ENCODE measurements at regions not wholly inside any gene's neighbourhood (a gene's known extent, or its start where the extent isn't known, plus 50 kb on each side); places are given as distances from the start of the nearest gene placed in this dataset.

- TF ChIP-seq EZH2 (IDR thresholded peaks at IDR 0.05; ENCODE audit: borderline replicate concordance, control insufficient read depth, low read depth, low read length) (no peak), HDAC6 (IDR thresholded peaks at IDR 0.05; ENCODE audit: unreplicated experiment) (no peak), SMC3 (IDR thresholded peaks at IDR 0.05; ENCODE audit: borderline replicate concordance, low read length) (no peak), SRF (IDR thresholded peaks at IDR 0.05; ENCODE audit: low read depth in 2 of 2, low read length in 2 of 2) (no peak), RAD51 (IDR thresholded peaks at IDR 0.05) (no peak), POU2F2 (IDR thresholded peaks at IDR 0.05; ENCODE audit: borderline replicate concordance, low read depth, low read length) (no peak), POLR2A (IDR thresholded peaks at IDR 0.05; ENCODE audit: low read depth, low read length) (no peak), FOXK2 (IDR thresholded peaks at IDR 0.05) (no peak), SUPT20H (IDR thresholded peaks at IDR 0.05; ENCODE audit: borderline replicate concordance, control insufficient read depth, low read depth, low read length) (no peak), CTCF (IDR thresholded peaks at IDR 0.05 in 2 of 3, conservative IDR thresholded peaks at IDR 0.05 in 1 of 3; ENCODE audit: control insufficient read depth in 2 of 3, extremely low read depth in 1 of 3, insufficient read depth in 1 of 3, low read depth in 3 of 3, low read length in 3 of 3) (no peak), SIN3A (IDR thresholded peaks at IDR 0.05; ENCODE audit: low read depth, low read length) (no peak), RCOR1 (conservative IDR thresholded peaks at IDR 0.05; ENCODE audit: low read depth, low read length) (no peak)
Observed at GRCh38 chr4:17094876-17095210, 196.4 kb upstream of the LDB2 start.
